GM12864 (cell line): ENCODE measurements at regions not wholly inside any gene's neighbourhood (a gene's known extent, or its start where the extent isn't known, plus 50 kb on each side); places are given as distances from the start of the nearest gene placed in this dataset.

Experiments used
- DNase-seq: peaks from one replicate; pipeline ENCODE4 v3.0.0-alpha.2; 2011; ENCODE audit warnings: low read depth
- H3K4me3 ChIP-seq: 2 replicates; pipeline ENCODE4 v1.5.1; 2011; ENCODE audit warnings: mild to moderate bottlenecking, low read depth, low read length, control low read depth
- CTCF ChIP-seq: IDR thresholded peaks from 2 replicates; pipeline ENCODE4 v1.5.1; 2011; ENCODE audit warnings: low read depth, mild to moderate bottlenecking, moderate library complexity, low read length, control low read depth, inconsistent platforms; ENCODE audit errors: missing control alignments

- H3K4me3 ChIP-seq: no peak overlapping the region
- DNase-seq: no peak
- no peak for TF ChIP-seq CTCF
Measured at GRCh38 chr14:97350894-97351731, 553.9 kb downstream of the VRK1 start.

DNA sequence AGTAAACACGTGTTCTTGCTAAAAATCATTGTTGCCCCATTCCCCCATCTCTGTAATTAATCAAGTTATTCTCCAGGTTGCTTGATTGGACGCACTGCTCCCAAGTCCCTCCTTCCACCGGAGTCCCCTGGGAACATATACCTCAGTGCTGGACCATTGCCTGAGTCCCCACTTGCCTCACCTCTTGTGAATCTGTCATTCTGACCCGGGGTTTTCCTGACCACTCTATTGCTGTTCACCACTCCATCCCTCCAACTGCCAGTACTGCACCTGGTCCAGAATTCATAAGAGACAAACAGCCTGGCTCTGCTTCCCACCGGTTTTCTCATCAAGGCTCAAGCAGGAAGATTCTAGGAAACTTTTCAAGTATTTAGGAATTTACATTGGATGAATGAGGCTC lies 555.9 kb downstream of the VRK1 start:
- DNase-seq: no peak
- TF ChIP-seq CTCF: no peak
- H3K4me3 ChIP-seq: no peak overlapping the region

GRCh38 chr14:97354119-97354722 lies 557.0 kb downstream of the VRK1 start:
- DNase-seq: no peak

DNA sequence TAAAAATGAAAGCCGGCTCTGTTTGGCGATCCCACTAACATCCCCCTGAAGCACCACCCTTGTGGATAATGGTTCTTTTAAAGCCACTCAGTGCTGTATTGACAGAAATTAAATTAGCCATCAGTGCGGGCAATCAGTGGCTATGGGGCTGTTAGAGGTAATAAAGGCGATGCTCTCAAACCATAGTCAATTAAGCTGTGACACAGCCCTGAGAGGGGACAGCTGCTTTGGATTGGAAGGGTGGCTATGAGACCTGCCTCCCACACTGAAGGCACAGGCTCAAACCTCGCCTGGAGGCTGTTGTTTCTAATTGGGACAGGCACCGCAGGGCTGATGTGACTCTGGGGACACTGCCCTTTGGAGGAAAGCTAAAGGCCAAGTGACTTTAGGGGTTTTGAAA lies 562.2 kb downstream of the VRK1 start:
- no peak for DNase-seq
- H3K4me3 ChIP-seq: no peak overlapping the region
- TF ChIP-seq CTCF: no peak

More at GRCh38 chr14:97354119-97354722, 557.0 kb downstream of the VRK1 start:
- no peak overlapping the region for H3K4me3 ChIP-seq
- no peak for TF ChIP-seq CTCF

- H3K4me3 ChIP-seq: no peak overlapping the region
- TF ChIP-seq CTCF: no peak
- DNase-seq: no peak
Measured at GRCh38 chr14:97361181-97361580, 564.0 kb downstream of the VRK1 start.

DNA sequence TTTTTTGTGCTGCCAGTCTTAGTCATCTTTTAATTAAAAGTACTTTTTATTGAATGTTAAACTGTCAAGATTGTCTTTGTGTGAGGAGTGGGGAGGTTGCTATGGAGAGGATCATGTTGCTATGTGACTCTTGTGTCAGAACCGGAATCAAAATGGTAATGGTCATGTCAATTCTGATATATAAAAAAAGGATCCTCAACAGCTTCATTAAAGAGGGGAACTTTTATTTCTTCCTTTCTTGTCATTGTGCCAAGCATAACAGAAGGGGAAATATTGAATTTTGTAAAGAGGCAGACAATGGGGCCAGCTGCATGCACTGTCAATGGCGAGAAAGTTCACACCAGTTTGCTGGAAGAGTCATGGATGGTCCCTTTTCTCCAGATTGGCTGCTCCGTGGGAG lies 564.8 kb downstream of the VRK1 start:
- no peak for TF ChIP-seq CTCF
- DNase-seq: no peak
- no peak overlapping the region for H3K4me3 ChIP-seq
